ENCODE measurements at regions not wholly inside any gene's neighbourhood (a gene's known extent, or its start where the extent isn't known, plus 50 kb on each side); places are given as distances from the start of the nearest gene placed in this dataset.

GRCh38 chr2:188762151-188762550 lies 212.0 kb upstream of the COL3A1 start:
- Histone ChIP-seq H3K36me3 (no peaks in the 10 kb centered on the region), H3K27me3 (replicated peaks; ENCODE audit: insufficient read depth) (no peaks in the 10 kb centered on the region), H3K4me1 (ENCODE audit: control insufficient read depth in 1 of 2, low read depth in 2 of 2) (no peaks in the 10 kb centered on the region), H3K27ac (no peak overlapping the region), H3K9me3 (peaks cover 4% of the 10 kb centered on the region), H3K4me3 (no peak overlapping the region)
- no peak for DNase-seq (ENCODE audit: low spot score)
- TF ChIP-seq CTCF (IDR thresholded peaks at IDR 0.05): no peak
- ATAC-seq (ENCODE audit: insufficient number of reproducible peaks, low FRiP score, low read depth): no peak

GRCh38 chr2:188765522-188766470 lies 208.4 kb upstream of the COL3A1 start:
- no peaks in the 10 kb centered on the region for H3K27me3 ChIP-seq (replicated peaks; ENCODE audit: insufficient read depth)
- no peaks in the 10 kb centered on the region for H3K9me3 ChIP-seq
- no peaks in the 10 kb centered on the region for H3K36me3 ChIP-seq
- H3K4me3 ChIP-seq: no peak overlapping the region
- no peak for TF ChIP-seq CTCF (IDR thresholded peaks at IDR 0.05)
- no peaks in the 10 kb centered on the region for H3K4me1 ChIP-seq (ENCODE audit: control insufficient read depth in 1 of 2, low read depth in 2 of 2)
- DNase-seq (ENCODE audit: low spot score): no peak
- no peak for ATAC-seq (ENCODE audit: insufficient number of reproducible peaks, low FRiP score, low read depth)
- H3K27ac ChIP-seq: no peak overlapping the region

- ATAC-seq (ENCODE audit: insufficient number of reproducible peaks, low FRiP score, low read depth) (no peak), DNase-seq (ENCODE audit: low spot score) (no peak)
- Histone ChIP-seq H3K36me3 (no peaks in the 10 kb centered on the region), H3K4me3 (no peak overlapping the region), H3K27me3 (replicated peaks; ENCODE audit: insufficient read depth) (no peaks in the 10 kb centered on the region), H3K27ac (no peak overlapping the region), H3K4me1 (ENCODE audit: control insufficient read depth in 1 of 2, low read depth in 2 of 2) (no peaks in the 10 kb centered on the region), H3K9me3 (no peaks in the 10 kb centered on the region)
- no peak for TF ChIP-seq CTCF (IDR thresholded peaks at IDR 0.05)
Measured at GRCh38 chr2:188766471-188766856, 207.7 kb upstream of the COL3A1 start.

GRCh38 chr2:188767176-188767575 lies 207.0 kb upstream of the COL3A1 start:
- Histone ChIP-seq H3K4me1 (ENCODE audit: control insufficient read depth in 1 of 2, low read depth in 2 of 2) (no peaks in the 10 kb centered on the region), H3K27ac (no peak overlapping the region), H3K4me3 (no peak overlapping the region), H3K36me3 (no peaks in the 10 kb centered on the region), H3K9me3 (no peaks in the 10 kb centered on the region), H3K27me3 (replicated peaks; ENCODE audit: insufficient read depth) (no peaks in the 10 kb centered on the region)
- no peak for ATAC-seq (ENCODE audit: insufficient number of reproducible peaks, low FRiP score, low read depth)
- no peak for TF ChIP-seq CTCF (IDR thresholded peaks at IDR 0.05)
- DNase-seq (ENCODE audit: low spot score): no peak

- DNase-seq (ENCODE audit: low spot score): no peak
- Histone ChIP-seq H3K36me3 (no peaks in the 10 kb centered on the region), H3K27me3 (replicated peaks; ENCODE audit: insufficient read depth) (no peaks in the 10 kb centered on the region), H3K27ac (no peak overlapping the region), H3K4me1 (ENCODE audit: control insufficient read depth in 1 of 2, low read depth in 2 of 2) (no peaks in the 10 kb centered on the region), H3K4me3 (no peak overlapping the region), H3K9me3 (no peaks in the 10 kb centered on the region)
- no peak for TF ChIP-seq CTCF (IDR thresholded peaks at IDR 0.05)
- ATAC-seq (ENCODE audit: insufficient number of reproducible peaks, low FRiP score, low read depth): no peak
Measured at GRCh38 chr2:188770296-188770695, 203.9 kb upstream of the COL3A1 start.
